Nephron progenitor cell (in vitro differentiated cells): ENCODE measurements at regions not wholly inside any gene's neighbourhood (a gene's known extent, or its start where the extent isn't known, plus 50 kb on each side); places are given as distances from the start of the nearest gene placed in this dataset.

Experiments used
- DNase-seq: peaks from one replicate; pipeline ENCODE4 v3.0.0; 2021
- H3K27ac Mint-ChIP-seq: 2 replicates; pipeline ENCODE4 v1.8.0; 2021; ENCODE audit warnings: mild to moderate bottlenecking, moderate library complexity, mixed read lengths
- H3K27me3 Mint-ChIP-seq: 2 replicates; pipeline ENCODE4 v1.8.0; 2021; ENCODE audit warnings: mild to moderate bottlenecking, low read depth, mixed read lengths; ENCODE audit not compliant: poor library complexity
- H3K36me3 Mint-ChIP-seq: 2 replicates; pipeline ENCODE4 v1.8.0; 2021; ENCODE audit warnings: low read depth, mixed read lengths
- H3K4me1 Mint-ChIP-seq: 2 replicates; pipeline ENCODE4 v1.8.0; 2021; ENCODE audit warnings: mixed read lengths
- H3K4me3 Mint-ChIP-seq: 2 replicates; pipeline ENCODE4 v1.8.0; 2021; ENCODE audit warnings: mild to moderate bottlenecking, moderate library complexity, mixed read lengths
- H3K9me3 Mint-ChIP-seq: 2 replicates; pipeline ENCODE4 v1.8.0; 2021; ENCODE audit warnings: mild to moderate bottlenecking, moderate library complexity, mixed read lengths
- CTCF ChIP-seq: fragments of 200-600 bp; sonication (generic); IDR thresholded peaks from 2 replicates; pipeline ENCODE4 v1.5.0; 2021; ENCODE audit warnings: antibody characterized with exemption

DNA sequence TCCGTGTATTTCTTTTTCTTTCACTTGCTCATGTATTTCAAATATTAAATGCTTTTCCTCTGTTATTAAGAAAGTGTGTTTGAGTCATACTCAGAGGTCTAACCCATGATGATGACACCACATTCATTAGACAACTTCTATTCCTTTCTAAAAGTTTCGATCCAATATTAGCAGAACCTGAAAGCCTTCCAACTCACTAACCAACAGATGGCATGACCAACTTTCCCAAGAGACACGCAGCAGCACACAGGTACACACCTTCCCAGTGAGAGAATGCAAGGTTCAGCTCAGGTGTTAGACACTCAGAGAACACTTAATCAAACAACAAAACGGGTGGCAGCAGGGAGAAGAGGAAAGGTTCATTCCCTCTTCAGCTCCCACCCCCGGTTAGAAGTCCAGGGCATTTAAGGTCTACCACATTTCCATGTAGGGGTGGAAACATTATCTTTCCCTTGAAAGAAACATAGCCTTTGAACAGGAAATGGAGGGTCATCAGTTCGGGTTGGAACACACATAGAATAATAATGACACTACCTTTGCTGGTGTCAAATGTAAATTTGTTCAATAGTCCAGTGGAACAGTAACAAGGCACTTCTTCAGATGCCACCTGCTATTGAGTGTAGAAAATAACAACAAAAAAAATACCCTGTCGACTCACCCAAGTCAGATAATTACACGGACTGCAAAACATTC lies 404.2 kb downstream of the COG6 start:
- H3K27ac Mint-ChIP-seq, result peak overlapping the region; percentile 20
- DNase-seq, result no peak
- no peak overlapping the region for H3K4me3 Mint-ChIP-seq
- H3K4me1 Mint-ChIP-seq, result peaks cover 27% of the 10 kb centered on the region
- no peaks in the 10 kb centered on the region for H3K36me3 Mint-ChIP-seq
- no peaks in the 10 kb centered on the region for H3K9me3 Mint-ChIP-seq
- H3K27me3 Mint-ChIP-seq, result peaks cover 7% of the 10 kb centered on the region
- no peak for TF ChIP-seq CTCF

GRCh38 chr13:40060296-40061007 lies 405.0 kb downstream of the COG6 start:
- peaks cover 30% of the 10 kb centered on the region for H3K4me1 Mint-ChIP-seq
- DNase-seq, result no peak
- peaks cover 11% of the 10 kb centered on the region for H3K27me3 Mint-ChIP-seq
- H3K4me3 Mint-ChIP-seq, result no peak overlapping the region
- no peaks in the 10 kb centered on the region for H3K36me3 Mint-ChIP-seq
- no peaks in the 10 kb centered on the region for H3K9me3 Mint-ChIP-seq
- peak overlapping the region; percentile 65 for H3K27ac Mint-ChIP-seq
- no peak for TF ChIP-seq CTCF

DNA sequence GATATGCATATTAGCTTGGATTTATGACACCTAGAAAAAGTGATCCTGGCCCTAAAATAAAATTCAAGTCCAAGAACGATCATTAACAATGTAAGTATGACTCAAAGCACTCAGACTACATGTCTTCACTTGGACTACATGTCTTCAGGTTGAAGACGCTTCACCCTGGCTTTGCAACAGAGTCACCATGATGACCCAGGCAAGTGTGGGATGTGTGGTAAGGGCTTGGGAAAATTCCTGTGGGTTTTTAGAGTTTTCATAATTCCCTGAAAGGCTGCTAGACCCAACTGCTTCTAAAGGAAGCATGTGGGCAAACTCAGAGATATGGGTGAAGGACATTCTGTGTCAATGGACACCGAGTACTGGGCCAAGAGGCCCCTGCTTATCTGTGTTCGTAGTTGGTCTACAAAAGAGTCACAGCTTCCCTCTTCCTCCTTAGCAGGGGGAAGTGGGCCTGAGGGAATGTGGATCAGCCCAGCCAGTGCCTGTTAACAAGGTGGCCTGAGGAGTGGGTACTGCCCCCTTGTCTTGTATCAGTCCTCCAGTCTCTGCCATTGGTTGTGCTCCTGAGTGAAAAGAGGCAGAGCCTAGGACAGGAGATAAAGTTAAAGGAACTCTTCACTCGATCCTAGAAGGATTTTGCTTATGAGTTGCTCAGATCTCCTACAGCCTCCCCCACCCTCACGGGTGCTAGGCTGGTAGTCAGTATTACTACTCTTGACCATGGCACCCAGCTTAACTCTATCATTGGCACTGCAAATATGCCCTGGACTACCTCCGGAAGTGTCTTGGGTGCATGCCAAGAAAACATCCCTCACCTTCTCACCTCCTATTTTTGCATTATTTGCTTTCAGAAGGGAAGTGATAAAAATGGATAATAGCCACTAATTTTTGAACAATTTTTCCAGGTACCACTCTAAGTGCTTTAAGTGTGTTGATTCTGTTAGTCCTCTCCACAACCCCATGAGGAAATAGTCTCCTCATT lies 406.3 kb downstream of the COG6 start:
- Mint-ChIP-seq H3K27me3 (peaks cover 8% of the 10 kb centered on the region), H3K27ac (no peak overlapping the region), H3K9me3 (no peaks in the 10 kb centered on the region), H3K4me1 (peaks cover 30% of the 10 kb centered on the region), H3K36me3 (no peaks in the 10 kb centered on the region), H3K4me3 (no peak overlapping the region)
- DNase-seq, result no peak
- TF ChIP-seq CTCF, result no peak

GRCh38 chr13:40063278-40063698 lies 407.8 kb downstream of the COG6 start:
- no peaks in the 10 kb centered on the region for H3K9me3 Mint-ChIP-seq
- peaks cover 4% of the 10 kb centered on the region for H3K27me3 Mint-ChIP-seq
- H3K36me3 Mint-ChIP-seq, result no peaks in the 10 kb centered on the region
- DNase-seq, result no peak
- peaks cover 30% of the 10 kb centered on the region for H3K4me1 Mint-ChIP-seq
- TF ChIP-seq CTCF, result no peak
- no peak overlapping the region for H3K4me3 Mint-ChIP-seq
- no peak overlapping the region for H3K27ac Mint-ChIP-seq

DNA sequence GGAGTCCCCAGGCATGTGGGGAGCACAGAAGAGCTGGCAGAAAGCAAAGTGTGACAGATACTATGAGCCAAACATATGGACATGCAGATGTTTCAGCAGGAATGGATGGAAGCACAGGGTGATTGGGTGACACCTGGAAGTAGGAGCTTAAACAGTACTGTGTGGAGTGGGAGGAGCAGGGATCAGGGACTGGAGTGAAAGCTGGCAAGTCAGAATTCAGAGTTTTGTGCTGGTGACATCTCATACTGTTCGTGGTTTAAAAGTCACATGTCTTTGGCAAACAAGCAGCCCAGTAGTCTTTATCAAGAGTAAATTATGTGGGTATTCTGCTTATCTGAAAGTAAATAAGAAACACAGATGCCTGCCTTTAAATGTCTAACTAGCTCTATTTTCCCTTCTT lies 408.2 kb downstream of the COG6 start:
- DNase-seq, result no peak
- Mint-ChIP-seq H3K9me3 (no peaks in the 10 kb centered on the region), H3K27ac (no peak overlapping the region), H3K27me3 (peaks cover 4% of the 10 kb centered on the region), H3K4me1 (peaks cover 30% of the 10 kb centered on the region), H3K4me3 (no peak overlapping the region), H3K36me3 (no peaks in the 10 kb centered on the region)
- TF ChIP-seq CTCF, result no peak
